Neural crest cell (in vitro differentiated cells): ENCODE measurements at regions not wholly inside any gene's neighbourhood (a gene's known extent, or its start where the extent isn't known, plus 50 kb on each side); places are given as distances from the start of the nearest gene placed in this dataset.

Experiments
- DNase-seq: peaks from one replicate; pipeline ENCODE4 v3.0.0; 2021; ENCODE audit warnings: low read depth, mixed read lengths, low spot score
- H3K27ac Mint-ChIP-seq: one replicate; pipeline ENCODE4 v1.8.0; 2021; ENCODE audit warnings: mild to moderate bottlenecking, mixed read lengths; ENCODE audit not compliant: unreplicated experiment
- H3K27me3 Mint-ChIP-seq: 2 replicates; pipeline ENCODE4 v1.8.0; 2021; ENCODE audit warnings: low read depth, mild to moderate bottlenecking, mixed read lengths
- H3K36me3 Mint-ChIP-seq: 2 replicates; pipeline ENCODE4 v1.8.0; 2021; ENCODE audit warnings: low read depth, mild to moderate bottlenecking, mixed read lengths
- H3K4me1 Mint-ChIP-seq: 2 replicates; pipeline ENCODE4 v1.8.0; 2021; ENCODE audit warnings: mixed read lengths
- H3K4me3 Mint-ChIP-seq: one replicate; pipeline ENCODE4 v1.8.0; 2021; ENCODE audit warnings: mild to moderate bottlenecking, mixed read lengths
- H3K9me3 Mint-ChIP-seq: 2 replicates; pipeline ENCODE4 v1.8.0; 2021; ENCODE audit warnings: mixed read lengths
- CTCF ChIP-seq: fragments of 200-600 bp; sonication (generic); conservative IDR thresholded peaks from 2 replicates; pipeline ENCODE4 v1.5.0; 2021; ENCODE audit warnings: antibody characterized with exemption, mild to moderate bottlenecking

- Mint-ChIP-seq H3K27me3 (peaks cover 4% of the 10 kb centered on the region), H3K4me1 (no peaks in the 10 kb centered on the region), H3K4me3 (no peak overlapping the region), H3K36me3 (no peaks in the 10 kb centered on the region), H3K27ac (no peak overlapping the region), H3K9me3 (no peaks in the 10 kb centered on the region)
- no peak for DNase-seq
- no peak for TF ChIP-seq CTCF
Observed at GRCh38 chr2:56693501-56693900, 509.7 kb downstream of the CCDC85A start.

- H3K27ac Mint-ChIP-seq = no peak overlapping the region
- H3K9me3 Mint-ChIP-seq = peaks cover 6% of the 10 kb centered on the region
- no peaks in the 10 kb centered on the region for H3K4me1 Mint-ChIP-seq
- peaks cover 4% of the 10 kb centered on the region for H3K27me3 Mint-ChIP-seq
- no peak for TF ChIP-seq CTCF
- no peak for DNase-seq
- H3K36me3 Mint-ChIP-seq = no peaks in the 10 kb centered on the region
- no peak overlapping the region for H3K4me3 Mint-ChIP-seq
Observed at GRCh38 chr2:56703001-56703400, 519.2 kb downstream of the CCDC85A start.

DNA sequence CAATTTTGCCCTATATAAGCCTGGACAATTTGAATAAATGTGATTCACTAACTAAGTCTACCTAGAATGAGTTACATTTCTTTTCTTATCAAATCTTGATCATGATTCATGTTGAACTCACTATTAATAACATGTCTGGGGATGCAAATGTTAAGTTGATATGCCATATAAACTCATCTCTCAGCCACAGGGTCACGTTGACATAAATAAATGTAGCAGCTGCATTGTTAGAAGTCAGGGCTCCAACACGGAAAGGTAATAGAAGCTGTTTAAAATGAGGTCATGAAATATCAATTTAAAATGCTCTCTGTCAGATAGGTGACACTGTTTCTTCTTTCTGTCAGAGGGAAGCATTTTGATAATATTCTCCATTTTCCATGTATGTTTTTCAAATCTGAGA is 521.9 kb downstream of the CCDC85A start:
- peaks cover 4% of the 10 kb centered on the region for H3K27me3 Mint-ChIP-seq
- no peaks in the 10 kb centered on the region for H3K9me3 Mint-ChIP-seq
- DNase-seq = no peak
- no peaks in the 10 kb centered on the region for H3K4me1 Mint-ChIP-seq
- H3K4me3 Mint-ChIP-seq = no peak overlapping the region
- H3K27ac Mint-ChIP-seq = no peak overlapping the region
- H3K36me3 Mint-ChIP-seq = no peaks in the 10 kb centered on the region
- no peak for TF ChIP-seq CTCF

DNA sequence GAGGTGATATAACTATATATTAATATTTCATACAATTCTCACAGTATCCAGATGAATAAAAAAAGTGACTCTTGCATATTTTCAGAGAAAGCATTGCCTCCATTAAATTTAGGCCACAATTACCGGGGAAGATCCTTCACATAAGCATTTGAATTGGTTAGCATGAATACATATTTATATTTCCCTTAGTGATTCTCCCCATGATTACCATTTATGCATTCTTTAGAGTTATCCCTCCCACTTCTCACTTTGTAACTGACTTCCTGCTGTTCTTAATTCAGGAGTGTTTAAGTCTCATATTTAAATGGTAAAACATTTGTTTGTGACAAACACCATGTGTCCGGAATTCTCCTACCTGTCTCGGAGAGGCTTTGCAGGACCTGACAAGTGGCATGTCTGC is 523.4 kb downstream of the CCDC85A start:
- H3K27ac Mint-ChIP-seq = no peak overlapping the region
- TF ChIP-seq CTCF = no peak
- no peaks in the 10 kb centered on the region for H3K4me1 Mint-ChIP-seq
- no peaks in the 10 kb centered on the region for H3K9me3 Mint-ChIP-seq
- H3K36me3 Mint-ChIP-seq = no peaks in the 10 kb centered on the region
- H3K4me3 Mint-ChIP-seq = no peak overlapping the region
- peaks cover 4% of the 10 kb centered on the region for H3K27me3 Mint-ChIP-seq
- DNase-seq = no peak

DNA sequence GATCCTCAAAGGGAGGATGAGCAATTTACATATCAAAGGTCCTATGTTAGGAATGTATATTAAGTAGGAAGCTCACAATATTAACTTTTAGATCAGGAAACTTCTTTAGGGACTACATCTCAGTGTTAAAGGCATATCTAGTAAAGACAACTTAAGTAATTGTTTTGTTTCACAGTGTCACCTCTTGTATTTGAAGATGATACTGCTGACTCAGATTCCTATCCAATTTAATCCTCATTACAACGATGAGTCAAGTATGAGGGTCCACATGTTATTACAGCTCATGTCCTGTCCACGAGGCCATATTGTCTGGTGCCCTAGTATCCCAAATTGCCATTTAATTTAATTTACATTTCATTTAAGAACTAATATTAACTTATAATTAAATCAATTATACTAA is 523.9 kb downstream of the CCDC85A start:
- no peaks in the 10 kb centered on the region for H3K4me1 Mint-ChIP-seq
- no peak overlapping the region for H3K4me3 Mint-ChIP-seq
- peaks cover 4% of the 10 kb centered on the region for H3K27me3 Mint-ChIP-seq
- H3K9me3 Mint-ChIP-seq = no peaks in the 10 kb centered on the region
- H3K27ac Mint-ChIP-seq = no peak overlapping the region
- DNase-seq = no peak
- no peak for TF ChIP-seq CTCF
- no peaks in the 10 kb centered on the region for H3K36me3 Mint-ChIP-seq

DNA sequence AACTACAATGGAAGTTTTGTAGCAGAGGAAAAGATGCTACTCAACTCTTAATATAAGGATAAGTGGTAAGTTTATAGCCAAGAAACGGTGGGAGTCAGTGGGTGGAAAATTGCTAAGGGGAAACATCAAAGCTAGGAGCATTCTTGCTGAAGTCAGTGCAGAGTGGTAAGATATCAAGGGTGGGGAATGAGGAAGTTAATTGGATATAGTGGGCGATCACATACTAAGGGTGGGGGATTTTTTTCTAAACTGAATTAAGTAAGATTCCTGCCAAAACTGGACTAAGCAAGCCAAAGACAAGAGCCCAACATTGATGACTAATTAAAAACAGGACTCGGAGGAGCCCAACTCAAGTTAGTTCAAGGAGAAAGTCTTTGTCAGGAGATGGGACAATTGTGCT is 525.4 kb downstream of the CCDC85A start:
- TF ChIP-seq CTCF = no peak

More for the DNA sequence above, 525.4 kb downstream of the CCDC85A start:
- DNase-seq = no peak
- Mint-ChIP-seq H3K27ac (no peak overlapping the region), H3K27me3 (peaks cover 4% of the 10 kb centered on the region), H3K36me3 (no peaks in the 10 kb centered on the region), H3K4me1 (no peaks in the 10 kb centered on the region), H3K4me3 (no peak overlapping the region), H3K9me3 (no peaks in the 10 kb centered on the region)
